ENCODE measurements at regions not wholly inside any gene's neighbourhood (a gene's known extent, or its start where the extent isn't known, plus 50 kb on each side); places are given as distances from the start of the nearest gene placed in this dataset.

GRCh38 chr13:85174291-85174690, 624.9 kb downstream of the SLITRK6 start:
- TF ChIP-seq POLR2AphosphoS5 (IDR thresholded peaks at IDR 0.05; ENCODE audit: low read depth, low read length) (no peak), POLR2A (IDR thresholded peaks at IDR 0.05; ENCODE audit: low read depth, low read length) (no peak)
